ENCODE measurements at regions not wholly inside any gene's neighbourhood (a gene's known extent, or its start where the extent isn't known, plus 50 kb on each side); places are given as distances from the start of the nearest gene placed in this dataset.

DNA sequence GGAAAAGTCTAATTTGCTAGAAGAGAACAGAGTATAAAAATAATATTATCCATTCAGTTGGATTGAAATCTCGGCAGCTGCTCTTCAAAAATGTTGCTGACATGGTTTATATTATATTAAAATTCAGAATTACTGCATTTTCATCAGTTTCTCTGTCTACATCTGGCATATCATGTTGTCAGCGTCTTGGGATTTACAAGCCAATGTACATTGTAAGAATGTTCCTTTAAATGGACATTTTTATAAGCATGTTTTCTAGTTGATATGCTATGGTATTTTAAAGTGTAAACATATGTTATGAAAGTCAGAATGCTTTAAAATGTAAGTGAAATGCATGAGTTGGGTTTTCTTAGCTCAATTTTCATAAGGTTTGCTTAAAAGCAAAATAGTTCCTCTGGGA lies 528.1 kb upstream of the CDH8 start:
- Histone ChIP-seq H3K4ac (ENCODE audit: low read depth, low read length) (no peak overlapping the region), H2AFZ (ENCODE audit: low read length) (no peak overlapping the region), H4K20me1 (ENCODE audit: control insufficient read depth, insufficient read depth, insufficient read length) (no peaks in the 10 kb centered on the region), H2BK20ac (ENCODE audit: low read depth, low read length, poor library complexity, severe bottlenecking) (no peak overlapping the region), H2BK5ac (ENCODE audit: insufficient read length, low read length) (no peak overlapping the region), H3K14ac (ENCODE audit: insufficient read depth, low read length) (no peak overlapping the region), H3K23ac (ENCODE audit: insufficient read length, low read depth, low read length) (no peak overlapping the region), H3K9me3 (ENCODE audit: control insufficient read depth, low read depth, low read length) (no peaks in the 10 kb centered on the region), H3T11ph (ENCODE audit: low read length) (no peak overlapping the region), H3K18ac (ENCODE audit: insufficient read length, low read depth, low read length) (no peak overlapping the region), H3K79me1 (ENCODE audit: insufficient read depth, low read depth, low read length, poor library complexity, severe bottlenecking) (no peaks in the 10 kb centered on the region), H2BK12ac (ENCODE audit: insufficient read length, low read depth, low read length) (no peak overlapping the region), H3K79me2 (ENCODE audit: insufficient read depth, low read length) (no peaks in the 10 kb centered on the region), H4K5ac (ENCODE audit: insufficient read length, low read depth, low read length) (no peak overlapping the region), H3K4me2 (ENCODE audit: insufficient read depth, insufficient read length, low read length) (no peak overlapping the region), H4K8ac (replicated peaks; ENCODE audit: insufficient read length, low read depth, low read length) (no peak overlapping the region), H3K56ac (ENCODE audit: insufficient read length, low read depth, low read length) (no peak overlapping the region), H3K9ac (ENCODE audit: extremely low read depth, insufficient read length, low read length) (no peak overlapping the region), H2BK15ac (ENCODE audit: low read depth, low read length) (no peak overlapping the region), H2BK120ac (ENCODE audit: low read depth, low read length, poor library complexity, severe bottlenecking) (no peak overlapping the region), H2AK5ac (ENCODE audit: insufficient read length, low read length) (no peak overlapping the region), H3K4me1 (ENCODE audit: insufficient read depth, low read length) (no peaks in the 10 kb centered on the region), H3K27ac (ENCODE audit: insufficient read length, low read depth, low read length) (no peak overlapping the region), H3K27me3 (ENCODE audit: insufficient read depth, low read length) (no peaks in the 10 kb centered on the region), H4K91ac (ENCODE audit: insufficient read length, low read depth, low read length) (no peak overlapping the region), H3K23me2 (ENCODE audit: insufficient read length, low read depth, low read length, poor library complexity, severe bottlenecking) (no peaks in the 10 kb centered on the region)
- Mint-ChIP-seq H3K36me3 (ENCODE audit: insufficient read depth in 1 of 3, low read depth in 3 of 3) (no peaks in the 10 kb centered on the region), H3K9me3 (no peaks in the 10 kb centered on the region), H3K4me3 (no peak overlapping the region), H3K27ac (no peak overlapping the region), H3K27me3 (ENCODE audit: low read depth) (no peaks in the 10 kb centered on the region), H3K4me1 (peaks cover 5 to 9% of the 10 kb centered on the region in 2 experiments; a peak in 3 of 4 replicates)
- no CpG with 5 or more reads among the region's 2 CpGs for WGBS (ENCODE audit: extremely low coverage, insufficient read length, low lambda C conversion rate)
- no peak for TF ChIP-seq CTCF (conservative IDR thresholded peaks at IDR 0.05)
- DNase-seq = no peak

Data from H9 (cell line).